ENCODE measurements at regions not wholly inside any gene's neighbourhood (a gene's known extent, or its start where the extent isn't known, plus 50 kb on each side); places are given as distances from the start of the nearest gene placed in this dataset.

- H3K9me3 ChIP-seq (replicated peaks; ENCODE audit: control insufficient read depth, insufficient read depth, low read length): no peaks in the 10 kb centered on the region
- SMC1A ChIA-PET (ENCODE audit: uncharacterized antibody, unreplicated experiment): no interaction called here
- FAIRE-seq (no peak), ATAC-seq (no peak), DNase-seq (ENCODE audit: low read depth, low spot score) (no peak)
- no peaks in the 10 kb centered on the region for H4K20me1 ChIP-seq (ENCODE audit: control insufficient read depth, insufficient read depth)
- CTCF ChIA-PET: no interaction called here
- H3K27ac ChIP-seq (ENCODE audit: control insufficient read depth, insufficient read depth): no peak overlapping the region
- H3K9ac ChIP-seq (ENCODE audit: control insufficient read depth, insufficient read depth, low read length): no peak overlapping the region
- no peak for TF ChIP-seq ZNF622 (IDR thresholded peaks at IDR 0.05)
- no peak for TF ChIP-seq ZNF384 (IDR thresholded peaks at IDR 0.05; ENCODE audit: borderline replicate concordance, low read depth, low read length)
- no peak for TF ChIP-seq POLR2AphosphoS5 (IDR thresholded peaks at IDR 0.05; ENCODE audit: low read length)
- no peak for TF ChIP-seq CHD2 (IDR thresholded peaks at IDR 0.05; ENCODE audit: borderline replicate concordance, low read depth, low read length)
- no peak for TF ChIP-seq WRNIP1 (IDR thresholded peaks at IDR 0.05; ENCODE audit: borderline replicate concordance, low read depth, low read length)
- no peak for TF ChIP-seq ZNF217 (IDR thresholded peaks at IDR 0.05)
- no peak for TF ChIP-seq NFYB (IDR thresholded peaks at IDR 0.05; ENCODE audit: insufficient read depth, low read depth, low read length)
- TF ChIP-seq NR2C2 (IDR thresholded peaks at IDR 0.05; ENCODE audit: borderline replicate concordance, control insufficient read depth, insufficient read length, low read depth): no peak
- TF ChIP-seq GABPA (IDR thresholded peaks at IDR 0.05; ENCODE audit: low read depth): no peak
- no peak for TF ChIP-seq ASH2L (IDR thresholded peaks at IDR 0.05; ENCODE audit: borderline replicate concordance, low read depth)
- 38% methylated on average over 7 of the region's 7 CpGs for WGBS (ENCODE audit: insufficient coverage, insufficient replicate concordance, low lambda C conversion rate, missing lambda C conversion rate)
- H3K79me2 ChIP-seq (ENCODE audit: control insufficient read depth, insufficient read depth, low read length): no peaks in the 10 kb centered on the region
- no peaks in the 10 kb centered on the region; a peak in 2 of 4 replicates for H3K27me3 ChIP-seq (replicated peaks in 1 of 2; ENCODE audit: control insufficient read depth in 2 of 2, insufficient read depth in 2 of 2, low read length in 1 of 2)
- no peaks in the 10 kb centered on the region for H3K36me3 ChIP-seq (ENCODE audit: control insufficient read depth in 2 of 2, insufficient read depth in 2 of 2, low read length in 1 of 2)
- H3K4me1 ChIP-seq (ENCODE audit: control insufficient read depth, insufficient read depth, low read length): no peaks in the 10 kb centered on the region
- BruUV-seq (replicated peaks): no TSS peak
- no peak overlapping the region for H3K4me3 ChIP-seq
- POLR2A ChIA-PET: no interaction called here
- RAD21 ChIA-PET (ENCODE audit: unreplicated experiment): no interaction called here
- no peak overlapping the region for H2AFZ ChIP-seq (ENCODE audit: control insufficient read depth, low read depth, low read length)
- intact Hi-C loops (cut with micrococcal nuclease; ENCODE audit: unreplicated experiment) (no loop called here), in situ Hi-C loops (cut with MboI) (no loop called here)
- no peak overlapping the region for H3K4me2 ChIP-seq (ENCODE audit: control insufficient read depth, insufficient read depth)
These were observed 61.0 kb upstream of the RBBP6 start for GRCh38 chr16:24478401-24478800.

Data from GM12878 (cell line).